Epithelial cell of proximal tubule (primary cell): ENCODE measurements at regions not wholly inside any gene's neighbourhood (a gene's known extent, or its start where the extent isn't known, plus 50 kb on each side); places are given as distances from the start of the nearest gene placed in this dataset.

Source experiments
- DNase-seq: peaks from one replicate; pipeline ENCODE4 v3.0.0-alpha.2; 2011; ENCODE audit warnings: low read depth
- H3K4me3 ChIP-seq: 2 replicates; pipeline ENCODE4 v1.5.1; 2011; ENCODE audit warnings: low read depth, mild to moderate bottlenecking, low read length
- CTCF ChIP-seq: conservative IDR thresholded peaks from 2 replicates; pipeline ENCODE4 v1.5.1; 2012; ENCODE audit warnings: low read depth, mild to moderate bottlenecking, low read length

GRCh38 chr20:52244702-52245101, 53.1 kb upstream of the ZFP64 start:
- no peak for TF ChIP-seq CTCF
- H3K4me3 ChIP-seq = no peak overlapping the region
- no peak for DNase-seq

- no peak overlapping the region for H3K4me3 ChIP-seq
- no peak for TF ChIP-seq CTCF
- no peak for DNase-seq
Measured at GRCh38 chr20:52242237-52243230, 51.0 kb upstream of the ZFP64 start.
